ENCODE measurements at regions not wholly inside any gene's neighbourhood (a gene's known extent, or its start where the extent isn't known, plus 50 kb on each side); places are given as distances from the start of the nearest gene placed in this dataset.

DNA sequence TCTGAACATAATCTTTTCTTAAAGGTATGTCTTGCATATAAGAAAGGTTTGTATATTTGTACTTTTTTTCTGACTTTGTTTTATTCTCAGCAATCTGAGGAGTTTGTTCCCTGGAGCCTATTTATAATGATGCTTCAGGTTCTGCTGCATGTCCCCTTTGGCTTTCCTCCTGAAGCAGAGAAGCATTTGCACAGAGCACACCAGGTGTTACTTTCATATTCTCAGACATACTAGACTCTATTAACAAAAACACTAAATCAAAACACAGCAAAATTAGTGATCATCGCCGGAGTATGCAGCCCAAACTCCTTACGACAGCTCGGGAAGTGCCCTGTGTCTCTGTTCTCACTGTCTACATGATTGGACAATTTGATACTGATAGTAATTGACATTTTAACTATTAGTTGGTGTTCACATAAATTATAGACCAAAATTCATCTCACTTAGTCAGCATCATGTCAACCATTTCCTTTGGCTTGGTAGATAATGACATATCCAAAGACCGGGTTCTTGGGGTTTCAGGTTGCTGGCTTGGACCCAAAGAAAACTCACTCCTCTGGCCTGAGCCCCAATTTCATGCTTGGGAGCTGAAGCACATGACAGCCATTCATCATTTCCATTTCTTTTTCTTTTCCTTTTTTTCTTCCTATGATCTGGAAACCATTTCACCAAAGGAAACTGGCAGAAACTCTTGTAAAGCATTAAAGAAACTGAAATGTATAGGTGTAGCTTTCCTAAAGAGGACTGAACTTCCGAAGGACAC is 400.1 kb upstream of the NRP1 start:
- TF ChIP-seq, protein P1, sequence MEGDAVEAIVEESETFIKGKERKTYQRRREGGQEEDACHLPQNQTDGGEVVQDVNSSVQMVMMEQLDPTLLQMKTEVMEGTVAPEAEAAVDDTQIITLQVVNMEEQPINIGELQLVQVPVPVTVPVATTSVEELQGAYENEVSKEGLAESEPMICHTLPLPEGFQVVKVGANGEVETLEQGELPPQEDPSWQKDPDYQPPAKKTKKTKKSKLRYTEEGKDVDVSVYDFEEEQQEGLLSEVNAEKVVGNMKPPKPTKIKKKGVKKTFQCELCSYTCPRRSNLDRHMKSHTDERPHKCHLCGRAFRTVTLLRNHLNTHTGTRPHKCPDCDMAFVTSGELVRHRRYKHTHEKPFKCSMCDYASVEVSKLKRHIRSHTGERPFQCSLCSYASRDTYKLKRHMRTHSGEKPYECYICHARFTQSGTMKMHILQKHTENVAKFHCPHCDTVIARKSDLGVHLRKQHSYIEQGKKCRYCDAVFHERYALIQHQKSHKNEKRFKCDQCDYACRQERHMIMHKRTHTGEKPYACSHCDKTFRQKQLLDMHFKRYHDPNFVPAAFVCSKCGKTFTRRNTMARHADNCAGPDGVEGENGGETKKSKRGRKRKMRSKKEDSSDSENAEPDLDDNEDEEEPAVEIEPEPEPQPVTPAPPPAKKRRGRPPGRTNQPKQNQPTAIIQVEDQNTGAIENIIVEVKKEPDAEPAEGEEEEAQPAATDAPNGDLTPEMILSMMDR (IDR thresholded peaks at IDR 0.05) = no peak

DNA sequence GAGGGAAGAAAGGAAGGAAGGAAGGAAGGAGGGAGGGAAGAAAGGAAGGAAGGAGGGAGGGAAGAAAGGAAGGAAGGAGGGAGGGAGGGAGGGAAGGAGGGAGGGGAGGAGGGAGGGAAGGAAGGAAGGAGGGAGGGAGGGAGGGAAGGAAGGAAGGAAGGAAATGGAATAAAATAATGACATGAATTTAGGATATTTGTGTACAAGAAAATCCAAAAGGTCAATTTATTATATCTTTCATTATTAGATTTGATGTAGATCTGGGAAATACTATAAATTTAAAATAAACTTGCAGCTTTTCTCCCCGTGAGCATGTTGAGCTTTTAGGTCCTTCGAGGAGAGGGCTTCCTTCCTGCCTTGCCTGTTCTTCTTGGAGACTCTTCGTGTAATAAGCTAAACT is 398.6 kb upstream of the NRP1 start:
- TF ChIP-seq, protein P1 (IDR thresholded peaks at IDR 0.05) = no peak

DNA sequence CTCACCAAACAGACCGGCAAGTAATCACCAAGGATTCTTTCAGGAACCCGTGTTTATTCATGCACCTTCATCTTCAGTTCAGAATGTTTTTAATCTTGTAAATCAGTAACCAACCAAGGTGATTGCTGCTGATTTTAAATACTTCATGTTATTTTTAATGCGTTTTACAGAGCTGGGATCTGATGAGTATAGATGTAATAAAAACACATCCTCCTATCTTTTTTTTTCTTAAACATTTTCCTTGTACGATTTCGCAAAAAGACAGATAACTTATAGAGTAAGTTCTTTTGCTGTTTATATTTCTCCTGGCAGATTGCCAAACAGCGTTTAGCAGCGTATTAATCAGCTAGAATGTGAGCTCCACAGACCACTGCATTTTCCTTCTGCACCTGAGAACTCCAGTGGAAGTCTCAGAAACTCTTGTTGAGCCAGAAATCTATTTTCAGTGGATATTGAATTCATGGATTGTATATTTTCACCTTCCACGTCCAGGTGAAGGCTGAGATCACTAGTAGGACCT is 397.8 kb upstream of the NRP1 start:
- TF ChIP-seq, protein P1 (IDR thresholded peaks at IDR 0.05) = no peak

DNA sequence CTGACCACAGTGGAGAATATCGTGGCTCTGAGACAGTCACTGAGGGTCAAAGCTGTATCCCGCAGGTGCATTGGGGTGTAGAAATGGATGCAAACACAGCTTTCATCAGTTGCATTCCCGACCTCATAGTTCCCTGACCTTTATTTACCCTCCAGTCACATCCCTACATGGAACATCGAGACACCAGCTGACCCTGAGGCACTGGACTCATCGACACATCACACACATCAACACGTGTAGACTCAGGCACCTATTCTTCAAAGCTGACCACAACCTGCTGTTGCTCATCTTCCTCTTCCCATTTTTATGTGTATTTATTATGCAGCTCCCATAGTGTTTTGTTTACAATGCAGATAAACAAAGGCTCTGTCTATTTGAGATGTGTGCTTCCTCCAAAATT is 396.9 kb upstream of the NRP1 start:
- TF ChIP-seq, protein P1 (IDR thresholded peaks at IDR 0.05) = no peak

DNA sequence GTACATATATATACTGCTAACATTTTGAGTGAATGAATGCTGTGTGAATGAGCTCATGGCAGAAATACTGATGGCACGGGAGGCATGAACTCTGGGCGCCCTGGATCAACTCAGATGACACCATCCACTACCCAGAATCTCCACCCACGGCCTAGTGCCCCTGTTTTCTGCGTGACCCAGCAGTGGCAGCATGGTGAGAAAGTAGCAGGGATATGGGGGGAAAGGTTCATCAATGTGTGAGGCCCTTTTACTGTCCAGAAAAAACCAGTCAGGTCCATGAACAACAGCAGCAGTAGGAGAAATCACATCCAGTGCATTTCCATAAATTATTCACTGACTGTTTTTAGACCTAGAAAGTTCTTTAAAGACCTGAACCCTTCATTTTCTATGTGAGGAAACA is 391.0 kb upstream of the NRP1 start:
- TF ChIP-seq, protein P1 (IDR thresholded peaks at IDR 0.05) = no peak

DNA sequence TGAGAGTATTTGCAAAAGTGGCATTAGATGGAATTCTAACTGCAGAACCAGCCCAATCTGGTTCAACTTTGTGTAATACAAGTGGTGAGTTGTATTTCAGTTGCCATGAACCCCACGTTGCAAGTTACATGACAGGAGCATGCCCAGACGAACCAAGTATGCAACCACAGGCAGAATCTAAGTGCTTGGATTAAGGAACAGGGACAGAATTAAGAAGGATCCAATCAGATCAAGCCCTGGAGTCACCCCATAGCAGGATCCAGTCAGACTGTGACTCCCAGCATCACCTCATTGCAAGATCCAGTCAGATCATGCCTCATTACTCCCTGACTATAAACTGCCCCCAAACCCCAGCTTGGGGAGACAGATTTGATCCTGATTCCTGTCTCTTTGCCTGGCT is 388.7 kb upstream of the NRP1 start:
- TF ChIP-seq, protein P1 (IDR thresholded peaks at IDR 0.05) = no peak

DNA sequence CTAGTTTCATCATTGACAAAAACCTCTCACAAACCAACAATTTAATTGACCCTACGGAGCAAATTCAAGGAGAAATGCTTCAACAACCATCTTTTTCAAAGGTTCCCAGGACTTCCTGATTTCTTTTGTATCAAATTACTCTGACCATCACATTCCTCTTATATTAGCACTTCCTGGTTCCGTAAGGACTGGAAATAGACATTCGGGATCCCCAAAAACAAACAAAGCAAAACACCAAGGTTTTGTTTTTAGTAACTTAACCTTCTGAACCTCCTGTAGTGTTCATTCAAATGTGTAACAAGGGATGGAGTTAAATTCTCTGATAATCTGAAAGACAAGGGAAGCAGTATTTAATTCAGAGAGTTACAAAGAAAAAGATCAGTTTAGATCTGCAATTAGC is 387.6 kb upstream of the NRP1 start:
- TF ChIP-seq, protein P1 (IDR thresholded peaks at IDR 0.05) = no peak
